IMR-90 (cell line): ENCODE measurements at regions not wholly inside any gene's neighbourhood (a gene's known extent, or its start where the extent isn't known, plus 50 kb on each side); places are given as distances from the start of the nearest gene placed in this dataset.

Experiments used
- ATAC-seq: fragments of 200-7000 bp; cut with Tn5 transposase; 2 replicates; pipeline ENCODE4 v1.9.1; 2020; ENCODE audit warnings: low read depth, mild to moderate bottlenecking, moderate library complexity
- BruUV-seq: library from RNA; stranded (reverse); fragments of 400-500 nt; replicated peaks from 2 replicates; lab custom pipeline; 2021; lab: Mats Ljungman, UMichigan
- CTCF ChIA-PET: fragments of 300-600 bp; formaldehyde crosslinking; extraction: SDS; loops from one replicate; lab custom pipeline; 2021; ENCODE audit warnings: antibody characterized with exemption; lab: Yijun Ruan, JAX
- POLR2A ChIA-PET: fragments of 300-600 bp; sonication (Branson Sonifier 250); formaldehyde crosslinking; loops from one replicate; lab custom pipeline; 2022; ENCODE audit warnings: antibody characterized with exemption; ENCODE audit not compliant: unreplicated experiment; lab: Charles Lee
- DNase-seq: peaks from one replicate; pipeline ENCODE4 v3.0.0; 2013
- H2AFZ ChIP-seq: replicated peaks from 2 replicates; pipeline ENCODE3; 2013; ENCODE audit warnings: low read length, mild to moderate bottlenecking; ENCODE audit not compliant: poor library complexity
- H2AK5ac ChIP-seq: 2 replicates; pipeline ENCODE4 v1.6.1; 2013; ENCODE audit warnings: low read depth, low read length, inconsistent platforms
- H2AK9ac ChIP-seq: replicated peaks from 2 replicates; pipeline ENCODE3; 2013; ENCODE audit warnings: mild to moderate bottlenecking, low read depth, low read length, moderate library complexity; ENCODE audit not compliant: poor library complexity
- H2BK120ac ChIP-seq: 2 replicates; pipeline ENCODE4 v1.6.1; 2013; ENCODE audit warnings: low read depth, low read length, inconsistent platforms
- H2BK15ac ChIP-seq: 3 replicates; pipeline ENCODE4 v1.6.1; 2013; ENCODE audit warnings: low read depth, low read length, inconsistent platforms
- H2BK20ac ChIP-seq: 2 replicates; pipeline ENCODE4 v1.6.1; 2013; ENCODE audit warnings: low read depth, mild to moderate bottlenecking, inconsistent platforms, low read length, moderate library complexity
- H2BK5ac ChIP-seq: 2 replicates; pipeline ENCODE4 v1.6.1; 2013; ENCODE audit warnings: mild to moderate bottlenecking, low read depth, low read length, inconsistent platforms; ENCODE audit not compliant: poor library complexity, severe bottlenecking
- H3K14ac ChIP-seq: replicated peaks from 2 replicates; pipeline ENCODE4 v1.6.1; 2013; ENCODE audit warnings: low read depth, low read length, inconsistent platforms
- H3K18ac ChIP-seq: 2 replicates; pipeline ENCODE4 v1.6.1; 2013; ENCODE audit warnings: low read depth, low read length, control low read depth
- H3K23ac ChIP-seq: 2 replicates; pipeline ENCODE4 v1.6.1; 2013; ENCODE audit warnings: low read depth, low read length, inconsistent platforms
- H3K27ac ChIP-seq: 2 replicates; pipeline ENCODE4 v1.5.1; 2013; ENCODE audit warnings: mild to moderate bottlenecking, control low read depth, low read length; ENCODE audit not compliant: insufficient read depth
- H3K27me3 ChIP-seq: 2 replicates; pipeline ENCODE4 v1.6.1; 2013; ENCODE audit warnings: low read length; ENCODE audit not compliant: control insufficient read depth, insufficient read depth
- H3K36me3 ChIP-seq: 2 replicates; pipeline ENCODE4 v1.6.1; 2013; ENCODE audit warnings: low read length, mixed read lengths; ENCODE audit not compliant: control insufficient read depth, insufficient read depth
- H3K4ac ChIP-seq: 2 replicates; pipeline ENCODE4 v1.6.1; 2013; ENCODE audit warnings: low read depth, low read length, inconsistent platforms
- H3K4me1 ChIP-seq: 2 replicates; pipeline ENCODE4 v1.6.1; 2013; ENCODE audit warnings: low read length, mixed read lengths; ENCODE audit not compliant: control insufficient read depth, insufficient read depth
- H3K4me2 ChIP-seq: 2 replicates; pipeline ENCODE4 v1.6.1; 2013; ENCODE audit warnings: low read depth, mild to moderate bottlenecking, control low read depth, low read length, moderate library complexity
- H3K4me3 ChIP-seq: 2 replicates; pipeline ENCODE4 v1.5.1; 2013; ENCODE audit warnings: low read depth, mild to moderate bottlenecking, control low read depth, low read length, moderate library complexity; ENCODE audit not compliant: insufficient read depth
- H3K56ac ChIP-seq: 2 replicates; pipeline ENCODE4 v1.6.1; 2013; ENCODE audit warnings: low read length, inconsistent platforms; ENCODE audit not compliant: insufficient read depth; ENCODE audit errors: extremely low read depth
- H3K79me1 ChIP-seq, 2 experiments: 2 replicates each; pipeline ENCODE4 v1.6.1; 2013; ENCODE audit warnings: low read length in 2 of 2, inconsistent platforms in 1 of 2, low read depth in 1 of 2
- H3K9ac ChIP-seq: 2 replicates; pipeline ENCODE4 v1.6.1; 2013; ENCODE audit warnings: low read depth, low read length, control low read depth
- H3K9me1 ChIP-seq: 2 replicates; pipeline ENCODE4 v1.6.1; 2013; ENCODE audit warnings: low read length, inconsistent platforms; ENCODE audit not compliant: insufficient read depth
- H3K9me3 ChIP-seq: 2 replicates; pipeline ENCODE4 v1.6.1; 2013; ENCODE audit warnings: low read length; ENCODE audit not compliant: control insufficient read depth, insufficient read depth
- H4K20me1 ChIP-seq: 2 replicates; pipeline ENCODE4 v1.6.1; 2013; ENCODE audit warnings: low read length, inconsistent platforms; ENCODE audit not compliant: insufficient read depth
- H4K5ac ChIP-seq: 2 replicates; pipeline ENCODE4 v1.6.1; 2013; ENCODE audit warnings: mild to moderate bottlenecking, low read depth, low read length, control low read depth
- H4K8ac ChIP-seq, 2 experiments: 2 replicates each; pipeline ENCODE4 v1.6.1; 2013; ENCODE audit warnings: low read depth in 2 of 2, low read length in 2 of 2, control low read depth in 1 of 2, inconsistent platforms in 1 of 2
- H4K91ac ChIP-seq: 2 replicates; pipeline ENCODE4 v1.6.1; 2013; ENCODE audit warnings: low read depth, low read length, inconsistent platforms; ENCODE audit not compliant: insufficient read depth
- BHLHE40 ChIP-seq: fragments of 150-350 bp; IDR thresholded peaks from 2 replicates; pipeline ENCODE4 v1.6.1; 2016; ENCODE audit warnings: mild to moderate bottlenecking, low read depth, low read length
- CEBPB ChIP-seq: IDR thresholded peaks from 2 replicates; pipeline ENCODE4 v1.6.1; 2012; ENCODE audit warnings: low read depth, low read length, improper control_type of control experiment
- CHD1 ChIP-seq: IDR thresholded peaks from 2 replicates; pipeline ENCODE4 v1.6.1; 2012; ENCODE audit warnings: low read depth, low read length, improper control_type of control experiment
- CTCF ChIP-seq: conservative IDR thresholded peaks from 2 replicates; pipeline ENCODE4 v1.5.1; 2012; ENCODE audit warnings: mild to moderate bottlenecking, low read depth, low read length, improper control_type of control experiment
- ELK1 ChIP-seq: fragments of 150-350 bp; IDR thresholded peaks from 2 replicates; pipeline ENCODE4 v1.6.1; 2016; ENCODE audit warnings: low read depth, mild to moderate bottlenecking, low read length, moderate library complexity, borderline replicate concordance
- FOS ChIP-seq: fragments of 150-350 bp; IDR thresholded peaks from 2 replicates; pipeline ENCODE4 v1.6.1; 2016; ENCODE audit warnings: low read depth, low read length
- MAFK ChIP-seq: IDR thresholded peaks from 2 replicates; pipeline ENCODE4 v1.6.1; 2012; ENCODE audit warnings: low read depth, low read length, improper control_type of control experiment
- MAZ ChIP-seq: IDR thresholded peaks from 2 replicates; pipeline ENCODE4 v1.6.1; 2012; ENCODE audit warnings: low read depth, mild to moderate bottlenecking, low read length, improper control_type of control experiment, moderate library complexity, borderline replicate concordance
- MXI1 ChIP-seq: IDR thresholded peaks from 2 replicates; pipeline ENCODE4 v1.6.1; 2012; ENCODE audit warnings: low read depth, mild to moderate bottlenecking, low read length, moderate library complexity, borderline replicate concordance
- NFE2L2 ChIP-seq: fragments of 150-350 bp; IDR thresholded peaks from 2 replicates; pipeline ENCODE4 v1.6.1; 2016; ENCODE audit warnings: low read depth, mild to moderate bottlenecking, low read length
- POLR2A ChIP-seq: IDR thresholded peaks from 2 replicates; pipeline ENCODE4 v1.6.1; 2012; ENCODE audit warnings: mild to moderate bottlenecking, low read depth, low read length
- RAD21 ChIP-seq: IDR thresholded peaks from 2 replicates; pipeline ENCODE4 v1.6.1; 2012; ENCODE audit warnings: low read length, improper control_type of control experiment
- RCOR1 ChIP-seq: IDR thresholded peaks from 2 replicates; pipeline ENCODE4 v1.6.1; 2012; ENCODE audit warnings: mild to moderate bottlenecking, low read length, improper control_type of control experiment; ENCODE audit not compliant: insufficient replicate concordance
- RFX5 ChIP-seq: IDR thresholded peaks from 2 replicates; pipeline ENCODE4 v1.8.0; 2012; ENCODE audit warnings: low read depth, mild to moderate bottlenecking, low read length, moderate library complexity
- SMC3 ChIP-seq: fragments of 150-350 bp; IDR thresholded peaks from 2 replicates; pipeline ENCODE4 v1.6.1; 2016; ENCODE audit warnings: low read depth, mild to moderate bottlenecking, antibody characterized with exemption, low read length, moderate library complexity
- USF2 ChIP-seq: fragments of 150-350 bp; IDR thresholded peaks from 2 replicates; pipeline ENCODE4 v1.6.1; 2017; ENCODE audit warnings: mild to moderate bottlenecking, antibody characterized with exemption, low read length, low read depth
- WGBS, 2 experiments: methylation state at CpG; one replicate each; pipeline versions ENCODE4 v1.1.5 to v1.1.7; 2013; ENCODE audit warnings: missing lambda C conversion rate in 2 of 2; ENCODE audit not compliant: insufficient read length in 1 of 2; ENCODE audit errors: extremely low coverage in 2 of 2; 5-methylcytosine and 5-hydroxymethylcytosine counted together
- dilution Hi-C: fragments of 300-500 bp; cut with HindIII; formaldehyde crosslinking; loops from one replicate; pipeline ENCODE4 v1.14.3; 2018; ENCODE audit warnings: low sequenced_read_pairs; ENCODE audit not compliant: unreplicated experiment
- in situ Hi-C: fragments of 300-500 bp; cut with MboI; formaldehyde crosslinking; loops from 3 replicates; pipeline ENCODE4 v1.14.3; 2019; ENCODE audit warnings: low sequenced_read_pairs, inconsistent platforms, mixed read lengths
- intact Hi-C: fragments of 100-400 bp; cut with micrococcal nuclease; formaldehyde crosslinking; loops from 2 replicates; pipeline ENCODE4 v1.10.0; 2022

- no peak overlapping the region for H2BK120ac ChIP-seq
- H2BK15ac ChIP-seq: no peak overlapping the region
- dilution Hi-C loops (no loop called here), in situ Hi-C loops (no loop called here), intact Hi-C loops (no loop called here)
- no peaks in the 10 kb centered on the region for H3K27me3 ChIP-seq
- H2AK9ac ChIP-seq: no peak overlapping the region
- no TSS peak for BruUV-seq
- H4K91ac ChIP-seq: no peak overlapping the region
- no peaks in the 10 kb centered on the region for H3K36me3 ChIP-seq
- no peaks in the 10 kb centered on the region for H4K20me1 ChIP-seq
- no peak overlapping the region for H2BK20ac ChIP-seq
- no peak overlapping the region for H4K8ac ChIP-seq
- H3K56ac ChIP-seq: no peak overlapping the region
- TF ChIP-seq MXI1: no peak
- no peak for TF ChIP-seq SMC3
- no peak for TF ChIP-seq MAFK
- no peak for TF ChIP-seq MAZ
- no peak for TF ChIP-seq POLR2A
- TF ChIP-seq RAD21: no peak
- TF ChIP-seq CHD1: no peak
- no peak for TF ChIP-seq NFE2L2
- TF ChIP-seq USF2: no peak
- TF ChIP-seq RCOR1: no peak
- TF ChIP-seq ELK1: no peak
- no peak for TF ChIP-seq RFX5
- TF ChIP-seq BHLHE40: no peak
- TF ChIP-seq FOS: no peak
- no peak for TF ChIP-seq CTCF
- TF ChIP-seq CEBPB: no peak
- H4K5ac ChIP-seq: no peak overlapping the region
- ChIA-PET CTCF (no interaction called here), POLR2A (no interaction called here)
- no peak overlapping the region for H3K4me3 ChIP-seq
- H3K4me1 ChIP-seq: no peaks in the 10 kb centered on the region
- no peaks in the 10 kb centered on the region for H3K9me1 ChIP-seq
- H3K14ac ChIP-seq: no peak overlapping the region
- no peak overlapping the region for H2AK5ac ChIP-seq
- H3K9ac ChIP-seq: no peak overlapping the region
- ATAC-seq (no peak), DNase-seq (no peak)
- H3K9me3 ChIP-seq: peaks cover 23% of the 10 kb centered on the region
- H3K27ac ChIP-seq: no peak overlapping the region
- H3K18ac ChIP-seq: no peak overlapping the region
- H3K4ac ChIP-seq: no peak overlapping the region
- H3K79me1 ChIP-seq: no peaks in the 10 kb centered on the region
- WGBS, 2 experiments: no CpG with 5 or more reads among the region's 3 CpGs
- no peak overlapping the region for H3K23ac ChIP-seq
- H3K4me2 ChIP-seq: no peak overlapping the region
- H2BK5ac ChIP-seq: no peak overlapping the region
- H2AFZ ChIP-seq: no peak overlapping the region
Measured at GRCh38 chr10:128338951-128339350, 212.7 kb upstream of the MKI67 start.
